Common myeloid progenitor, CD34-positive (primary cell): ENCODE measurements at regions not wholly inside any gene's neighbourhood (a gene's known extent, or its start where the extent isn't known, plus 50 kb on each side); places are given as distances from the start of the nearest gene placed in this dataset.

ENCODE experiments used
- CTCF ChIA-PET: fragments of 350-600 bp; sonication (Branson Sonifier 250); formaldehyde crosslinking; loops from one replicate; lab custom pipeline; 2021; ENCODE audit warnings: antibody characterized with exemption; lab: Charles Lee
- POLR2A ChIA-PET: fragments of 350-600 bp; sonication (Branson Sonifier 250); formaldehyde crosslinking; loops from one replicate; lab custom pipeline; 2021; ENCODE audit warnings: antibody characterized with exemption; lab: Charles Lee
- DNase-seq, 3 donors: peaks; one replicate each; pipeline versions ENCODE4 v3.0.0 to v3.0.0-alpha.2; 2013
- H3K27ac ChIP-seq, 2 experiments: 1 replicate in 1 of 2; 2 replicates in 1 of 2; pipeline ENCODE4 v1.7.0; 2013; ENCODE audit warnings: inconsistent platforms in 2 of 2, low read length in 2 of 2, mild to moderate bottlenecking in 2 of 2, low read depth in 1 of 2, moderate library complexity in 1 of 2; ENCODE audit not compliant: severe bottlenecking in 2 of 2, insufficient read depth in 1 of 2, poor library complexity in 1 of 2
- H3K27me3 ChIP-seq, 5 experiments: replicated peaks in 2 of 5; 1 replicate in 3 of 5; 2 replicates in 2 of 5; pipeline versions ENCODE4 v1.6.1 to v1.7.0; 2013; ENCODE audit warnings: low read length in 4 of 5, mild to moderate bottlenecking in 2 of 5, moderate library complexity in 2 of 5, inconsistent platforms in 1 of 5; ENCODE audit not compliant: insufficient read depth in 5 of 5, control insufficient read depth in 4 of 5
- H3K36me3 ChIP-seq, 4 experiments: 1 replicate in 2 of 4; 2 replicates in 2 of 4; pipeline versions ENCODE4 v1.6.1 to v1.7.0; 2013; ENCODE audit warnings: low read length in 3 of 4, control low read depth in 1 of 4, mild to moderate bottlenecking in 1 of 4; ENCODE audit not compliant: control insufficient read depth in 4 of 4, insufficient read depth in 4 of 4
- H3K4me1 ChIP-seq, 4 experiments: 1 replicate in 3 of 4; 2 replicates in 1 of 4; pipeline versions ENCODE4 v1.6.1 to v1.7.1; 2013; ENCODE audit warnings: low read length in 3 of 4, mild to moderate bottlenecking in 3 of 4, control low read depth in 1 of 4, inconsistent platforms in 1 of 4, moderate library complexity in 1 of 4; ENCODE audit not compliant: control insufficient read depth in 4 of 4, insufficient read depth in 4 of 4; ENCODE audit errors: control extremely low read depth in 1 of 4
- H3K4me3 ChIP-seq, 7 experiments: 1 replicate in 4 of 7; 2 replicates in 3 of 7; pipeline versions ENCODE4 v1.5.1 to v1.7.0; 2013; ENCODE audit warnings: mild to moderate bottlenecking in 7 of 7, low read length in 6 of 7, moderate library complexity in 6 of 7, inconsistent platforms in 2 of 7, low read depth in 2 of 7, control low read depth in 1 of 7; ENCODE audit not compliant: insufficient read depth in 4 of 7, control insufficient read depth in 1 of 7; ENCODE audit errors: extremely low read depth in 1 of 7
- H3K9me3 ChIP-seq, 5 experiments: 1 replicate in 4 of 5; 2 replicates in 1 of 5; pipeline versions ENCODE4 v1.6.1 to v1.7.1; 2013; ENCODE audit warnings: low read length in 4 of 5, mild to moderate bottlenecking in 2 of 5, inconsistent platforms in 1 of 5, low read depth in 1 of 5, moderate library complexity in 1 of 5; ENCODE audit not compliant: control insufficient read depth in 4 of 5, insufficient read depth in 2 of 5; ENCODE audit errors: control extremely low read depth in 1 of 5
- WGBS: methylation state at CpG from one replicate; pipeline ENCODE4 v1.1.5; 2013; ENCODE audit not compliant: insufficient coverage; 5-methylcytosine and 5-hydroxymethylcytosine counted together

DNA sequence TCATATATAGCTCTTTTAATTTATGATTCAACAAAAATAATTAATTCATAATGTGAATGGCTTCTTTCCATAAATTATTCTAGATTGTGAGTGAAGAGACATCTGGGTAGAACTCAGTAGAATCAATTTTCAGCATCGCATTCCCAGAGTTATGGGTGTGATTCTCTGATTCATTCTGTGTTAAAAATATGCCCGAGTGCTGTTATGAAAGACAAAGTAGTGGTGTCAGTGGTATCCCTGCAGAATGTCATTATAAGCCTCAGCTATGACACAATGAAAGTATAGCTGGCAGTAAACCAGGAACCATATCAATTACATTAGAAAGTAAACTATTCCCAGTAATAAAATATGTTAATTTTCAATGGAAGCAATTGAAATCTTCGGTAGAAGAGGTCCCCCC lies 480.5 kb upstream of the SLITRK1 start:
- no peak for DNase-seq
- ChIA-PET POLR2A (no interaction called here), CTCF (interaction anchor here (1.5 kb wide), 1 partner anchor 11 kb away, joined by 3 read pairs; no protein-coding TSS in a partner anchor)
- Histone ChIP-seq H3K27ac (no peak overlapping the region), H3K27me3 (no peaks in the 10 kb centered on the region), H3K4me3 (no peak overlapping the region), H3K36me3 (no peaks in the 10 kb centered on the region), H3K4me1 (no peaks in the 10 kb centered on the region), H3K9me3 (no peaks in the 10 kb centered on the region)
- WGBS: 100% methylated on average over 1 of the region's 3 CpGs

- Histone ChIP-seq H3K27me3 (no peaks in the 10 kb centered on the region), H3K27ac (no peak overlapping the region), H3K9me3 (no peaks in the 10 kb centered on the region), H3K36me3 (no peaks in the 10 kb centered on the region), H3K4me1 (no peaks in the 10 kb centered on the region), H3K4me3 (no peak overlapping the region)
- ChIA-PET POLR2A (no interaction called here), CTCF (no interaction called here)
- WGBS: 87% methylated on average over 4 of the region's 4 CpGs
- DNase-seq: no peak
Measured at GRCh38 chr13:84360822-84361221, 478.5 kb upstream of the SLITRK1 start.

GRCh38 chr13:84358601-84359000 lies 476.3 kb upstream of the SLITRK1 start:
- POLR2A ChIA-PET: no interaction called here
- Histone ChIP-seq H3K9me3 (no peaks in the 10 kb centered on the region), H3K27ac (no peak overlapping the region), H3K27me3 (no peaks in the 10 kb centered on the region), H3K36me3 (no peaks in the 10 kb centered on the region), H3K4me3 (no peak overlapping the region), H3K4me1 (no peaks in the 10 kb centered on the region)
- WGBS: 100% methylated on average over 2 of the region's 4 CpGs
- DNase-seq: no peak
- CTCF ChIA-PET: no interaction called here

GRCh38 chr13:84352946-84353345 lies 470.7 kb upstream of the SLITRK1 start:
- CTCF ChIA-PET: no interaction called here
- POLR2A ChIA-PET: no interaction called here
- DNase-seq: no peak

GRCh38 chr13:84339456-84339855 lies 457.2 kb upstream of the SLITRK1 start:
- Histone ChIP-seq H3K9me3 (no peaks in the 10 kb centered on the region), H3K4me3 (no peak overlapping the region), H3K27me3 (no peaks in the 10 kb centered on the region), H3K4me1 (no peaks in the 10 kb centered on the region), H3K36me3 (no peaks in the 10 kb centered on the region), H3K27ac (no peak overlapping the region)
- no peak for DNase-seq
- ChIA-PET POLR2A (no interaction called here), CTCF (no interaction called here)

More at GRCh38 chr13:84352946-84353345, 470.7 kb upstream of the SLITRK1 start:
- Histone ChIP-seq H3K9me3 (peaks cover 0 to 6% (median 3%) of the 10 kb centered on the region in 5 experiments), H3K27me3 (no peaks in the 10 kb centered on the region), H3K4me3 (no peak overlapping the region), H3K27ac (no peak overlapping the region), H3K4me1 (no peaks in the 10 kb centered on the region), H3K36me3 (no peaks in the 10 kb centered on the region)

DNA sequence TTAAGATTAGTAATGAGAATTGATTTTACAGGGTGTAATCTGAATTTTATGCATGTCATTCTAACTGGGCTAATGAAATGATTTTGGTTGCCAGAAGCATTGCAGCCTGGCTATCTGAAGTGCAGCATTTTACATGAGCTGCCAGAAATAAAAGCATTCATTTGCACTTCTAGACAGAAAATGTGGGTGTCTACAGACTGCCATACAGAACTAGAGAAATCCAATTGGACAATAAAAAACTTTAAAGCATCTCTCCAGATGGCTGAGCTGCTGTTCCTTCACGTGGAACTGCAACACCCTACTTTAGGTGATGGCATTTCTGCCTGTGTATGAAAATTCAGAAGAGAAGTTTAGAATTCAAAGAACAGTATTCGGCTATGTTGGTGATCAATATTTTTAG lies 450.1 kb upstream of the SLITRK1 start:
- no peak for DNase-seq

GRCh38 chr13:84315527-84315926 lies 433.3 kb upstream of the SLITRK1 start:
- Histone ChIP-seq H3K4me1 (no peaks in the 10 kb centered on the region), H3K4me3 (no peak overlapping the region), H3K27ac (no peak overlapping the region), H3K27me3 (no peaks in the 10 kb centered on the region), H3K9me3 (no peaks in the 10 kb centered on the region), H3K36me3 (no peaks in the 10 kb centered on the region)
- ChIA-PET POLR2A (no interaction called here), CTCF (no interaction called here)
- WGBS: 98% methylated on average over 4 of the region's 4 CpGs
- DNase-seq: no peak

More for the DNA sequence above, 450.1 kb upstream of the SLITRK1 start:
- Histone ChIP-seq H3K4me3 (no peak overlapping the region), H3K36me3 (no peaks in the 10 kb centered on the region), H3K9me3 (peaks cover 0 to 2% (median 0%) of the 10 kb centered on the region in 5 experiments), H3K27me3 (no peaks in the 10 kb centered on the region), H3K4me1 (no peaks in the 10 kb centered on the region), H3K27ac (no peak overlapping the region)
- 100% methylated on average over 1 of the region's 2 CpGs for WGBS
- ChIA-PET POLR2A (no interaction called here), CTCF (interaction anchor here (0.6 kb wide), 1 partner anchor 1935 kb away, joined by 4 read pairs; no protein-coding TSS in a partner anchor)
